Astrocyte (in vitro differentiated cells and primary cell): ENCODE measurements at regions not wholly inside any gene's neighbourhood (a gene's known extent, or its start where the extent isn't known, plus 50 kb on each side); places are given as distances from the start of the nearest gene placed in this dataset.

Source experiments
- EZH2 ChIP-seq: IDR thresholded peaks from 2 replicates; pipeline ENCODE4 v1.6.1; 2012; ENCODE audit warnings: mild to moderate bottlenecking, low read length, inconsistent platforms; ENCODE audit not compliant: insufficient read depth
- TF ChIP-seq, protein P1 (sequence below): IDR thresholded peaks from 2 replicates; pipeline ENCODE4 v1.5.1; 2011; ENCODE audit warnings: low read depth, mild to moderate bottlenecking, inconsistent platforms, low read length, moderate library complexity; ENCODE audit not compliant: insufficient read depth

DNA sequence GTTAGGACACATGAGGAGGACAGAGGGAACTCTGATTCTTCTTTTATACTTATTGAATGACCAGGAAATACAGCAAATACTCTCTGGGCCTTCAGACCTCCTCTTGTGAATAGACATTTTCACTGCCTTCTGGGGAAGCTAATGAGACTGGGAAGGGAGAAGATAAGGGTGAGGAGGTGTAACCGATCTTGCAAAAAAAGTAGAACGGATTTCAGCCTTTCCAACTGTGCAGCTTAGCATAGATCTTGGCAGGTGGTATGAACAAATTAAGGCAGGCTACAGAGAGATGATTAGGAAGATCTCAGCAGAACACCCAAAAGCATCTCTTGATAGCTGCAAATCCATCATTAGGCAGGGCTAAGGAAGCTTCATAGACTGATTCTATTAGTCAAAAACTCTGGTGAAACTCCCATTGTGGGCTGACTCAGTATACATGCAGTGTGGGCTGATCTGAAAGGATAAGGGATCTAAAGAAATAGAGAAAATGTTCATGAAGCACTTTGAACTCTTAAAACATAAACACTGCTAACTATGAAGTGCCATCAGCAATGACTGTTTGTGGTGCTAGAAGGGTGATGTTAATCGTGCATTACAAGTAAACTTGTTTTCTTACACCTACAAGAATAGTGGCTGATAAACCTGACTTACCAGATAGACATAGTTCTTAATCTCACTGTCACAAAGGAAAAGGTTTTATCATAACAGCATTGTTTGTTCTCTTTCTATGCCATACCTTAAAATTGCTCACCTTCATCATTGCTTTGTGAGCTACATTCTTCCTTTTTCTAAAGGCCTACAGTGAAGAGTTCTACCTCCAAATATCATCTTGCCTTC, 85.5 kb upstream of the PALMD start:
- TF ChIP-seq, protein P1, sequence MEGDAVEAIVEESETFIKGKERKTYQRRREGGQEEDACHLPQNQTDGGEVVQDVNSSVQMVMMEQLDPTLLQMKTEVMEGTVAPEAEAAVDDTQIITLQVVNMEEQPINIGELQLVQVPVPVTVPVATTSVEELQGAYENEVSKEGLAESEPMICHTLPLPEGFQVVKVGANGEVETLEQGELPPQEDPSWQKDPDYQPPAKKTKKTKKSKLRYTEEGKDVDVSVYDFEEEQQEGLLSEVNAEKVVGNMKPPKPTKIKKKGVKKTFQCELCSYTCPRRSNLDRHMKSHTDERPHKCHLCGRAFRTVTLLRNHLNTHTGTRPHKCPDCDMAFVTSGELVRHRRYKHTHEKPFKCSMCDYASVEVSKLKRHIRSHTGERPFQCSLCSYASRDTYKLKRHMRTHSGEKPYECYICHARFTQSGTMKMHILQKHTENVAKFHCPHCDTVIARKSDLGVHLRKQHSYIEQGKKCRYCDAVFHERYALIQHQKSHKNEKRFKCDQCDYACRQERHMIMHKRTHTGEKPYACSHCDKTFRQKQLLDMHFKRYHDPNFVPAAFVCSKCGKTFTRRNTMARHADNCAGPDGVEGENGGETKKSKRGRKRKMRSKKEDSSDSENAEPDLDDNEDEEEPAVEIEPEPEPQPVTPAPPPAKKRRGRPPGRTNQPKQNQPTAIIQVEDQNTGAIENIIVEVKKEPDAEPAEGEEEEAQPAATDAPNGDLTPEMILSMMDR: no peak
- no peak for TF ChIP-seq EZH2
